H9 (cell line): ENCODE measurements at regions not wholly inside any gene's neighbourhood (a gene's known extent, or its start where the extent isn't known, plus 50 kb on each side); places are given as distances from the start of the nearest gene placed in this dataset.

Source experiments
- DNase-seq: peaks from one replicate; pipeline ENCODE4 v3.0.0-alpha.2; 2017
- H2AFZ ChIP-seq: one replicate; pipeline ENCODE4 v1.6.1; 2013; ENCODE audit warnings: mild to moderate bottlenecking, low read length, control low read depth, moderate library complexity
- H2AK5ac ChIP-seq: 2 replicates; pipeline ENCODE4 v1.6.1; 2013; ENCODE audit warnings: low read length, control low read depth, mixed read lengths; ENCODE audit not compliant: insufficient read length
- H2BK120ac ChIP-seq: one replicate; pipeline ENCODE4 v1.6.1; 2013; ENCODE audit warnings: low read depth, mild to moderate bottlenecking, low read length, control low read depth, inconsistent platforms; ENCODE audit not compliant: poor library complexity, severe bottlenecking
- H2BK12ac ChIP-seq: 2 replicates; pipeline ENCODE4 v1.6.1; 2013; ENCODE audit warnings: low read length, control low read depth, mixed read lengths, low read depth; ENCODE audit not compliant: insufficient read length
- H2BK15ac ChIP-seq: 2 replicates; pipeline ENCODE4 v1.6.1; 2013; ENCODE audit warnings: low read depth, low read length, control low read depth
- H2BK20ac ChIP-seq: one replicate; pipeline ENCODE4 v1.6.1; 2013; ENCODE audit warnings: low read depth, mild to moderate bottlenecking, low read length, control low read depth, inconsistent platforms; ENCODE audit not compliant: poor library complexity, severe bottlenecking
- H2BK5ac ChIP-seq: 2 replicates; pipeline ENCODE4 v1.6.1; 2013; ENCODE audit warnings: low read length, control low read depth, mixed read lengths; ENCODE audit not compliant: insufficient read length
- H3K14ac ChIP-seq: 2 replicates; pipeline ENCODE4 v1.6.1; 2013; ENCODE audit warnings: low read length, control low read depth; ENCODE audit not compliant: insufficient read depth
- H3K18ac ChIP-seq: 2 replicates; pipeline ENCODE4 v1.6.1; 2013; ENCODE audit warnings: low read depth, mild to moderate bottlenecking, mixed read lengths, low read length, control low read depth; ENCODE audit not compliant: insufficient read length
- H3K23ac ChIP-seq: 2 replicates; pipeline ENCODE4 v1.6.1; 2013; ENCODE audit warnings: low read length, control low read depth, mixed read lengths, low read depth; ENCODE audit not compliant: insufficient read length
- H3K23me2 ChIP-seq: 2 replicates; pipeline ENCODE4 v1.6.1; 2013; ENCODE audit warnings: low read depth, mild to moderate bottlenecking, mixed read lengths, low read length, control low read depth; ENCODE audit not compliant: insufficient read length, poor library complexity, severe bottlenecking
- H3K27ac ChIP-seq: 2 replicates; pipeline ENCODE4 v1.5.1; 2013; ENCODE audit warnings: low read length, control low read depth, mixed read lengths, low read depth; ENCODE audit not compliant: insufficient read length
- H3K27me3 ChIP-seq: 2 replicates; pipeline ENCODE4 v1.6.1; 2013; ENCODE audit warnings: low read length, control low read depth, inconsistent platforms; ENCODE audit not compliant: insufficient read depth
- H3K4ac ChIP-seq: 2 replicates; pipeline ENCODE4 v1.6.1; 2013; ENCODE audit warnings: low read depth, mild to moderate bottlenecking, control low read depth, inconsistent platforms, low read length, moderate library complexity
- H3K4me1 ChIP-seq: 2 replicates; pipeline ENCODE4 v1.6.1; 2013; ENCODE audit warnings: low read length, control low read depth, inconsistent platforms; ENCODE audit not compliant: insufficient read depth
- H3K4me2 ChIP-seq: 2 replicates; pipeline ENCODE4 v1.6.1; 2013; ENCODE audit warnings: low read length, control low read depth, mixed read lengths; ENCODE audit not compliant: insufficient read length, insufficient read depth
- H3K56ac ChIP-seq: 2 replicates; pipeline ENCODE4 v1.6.1; 2013; ENCODE audit warnings: low read depth, mild to moderate bottlenecking, mixed read lengths, low read length, control low read depth; ENCODE audit not compliant: insufficient read length
- H3K79me1 ChIP-seq: 2 replicates; pipeline ENCODE4 v1.6.1; 2013; ENCODE audit warnings: low read depth, mild to moderate bottlenecking, moderate library complexity, low read length, control low read depth, inconsistent platforms; ENCODE audit not compliant: insufficient read depth, poor library complexity, severe bottlenecking
- H3K79me2 ChIP-seq: 2 replicates; pipeline ENCODE4 v1.6.1; 2013; ENCODE audit warnings: low read length, control low read depth, inconsistent platforms; ENCODE audit not compliant: insufficient read depth
- H3K9ac ChIP-seq: 2 replicates; pipeline ENCODE4 v1.6.1; 2013; ENCODE audit warnings: low read length, control low read depth, mixed read lengths; ENCODE audit not compliant: insufficient read length; ENCODE audit errors: extremely low read depth
- H3K9me3 ChIP-seq: one replicate; pipeline ENCODE4 v1.6.1; 2013; ENCODE audit warnings: low read depth, low read length, inconsistent platforms; ENCODE audit not compliant: control insufficient read depth
- H3T11ph ChIP-seq: one replicate; pipeline ENCODE4 v1.6.1; 2013; ENCODE audit warnings: mild to moderate bottlenecking, low read length, control low read depth, inconsistent platforms
- H4K20me1 ChIP-seq: one replicate; pipeline ENCODE4 v1.6.1; 2013; ENCODE audit not compliant: control insufficient read depth, insufficient read length, insufficient read depth
- H4K5ac ChIP-seq: 2 replicates; pipeline ENCODE4 v1.6.1; 2013; ENCODE audit warnings: low read depth, mild to moderate bottlenecking, mixed read lengths, low read length, control low read depth; ENCODE audit not compliant: insufficient read length
- H4K8ac ChIP-seq: replicated peaks from 2 replicates; pipeline ENCODE4 v1.6.1; 2013; ENCODE audit warnings: low read length, control low read depth, mixed read lengths, low read depth; ENCODE audit not compliant: insufficient read length
- H4K91ac ChIP-seq: 2 replicates; pipeline ENCODE4 v1.6.1; 2013; ENCODE audit warnings: low read depth, mild to moderate bottlenecking, moderate library complexity, mixed read lengths, low read length, control low read depth; ENCODE audit not compliant: insufficient read length
- H3K27ac Mint-ChIP-seq, 3 experiments: 2 replicates in 2 of 3; 3 replicates in 1 of 3; pipeline ENCODE4 v1.8.0; 2020 to 2021; ENCODE audit warnings: mixed read lengths in 3 of 3, mild to moderate bottlenecking in 1 of 3, moderate library complexity in 1 of 3
- H3K27me3 Mint-ChIP-seq: 2 replicates; pipeline ENCODE4 v1.8.0; 2021; ENCODE audit warnings: low read depth, mild to moderate bottlenecking, moderate library complexity, mixed read lengths
- H3K36me3 Mint-ChIP-seq, 3 experiments: 2 replicates in 2 of 3; 3 replicates in 1 of 3; pipeline ENCODE4 v1.8.0; 2020 to 2021; ENCODE audit warnings: low read depth in 3 of 3, mixed read lengths in 3 of 3; ENCODE audit not compliant: insufficient read depth in 1 of 3
- H3K4me1 Mint-ChIP-seq, 2 experiments: 2 replicates each; pipeline ENCODE4 v1.8.0; 2020; ENCODE audit warnings: mixed read lengths in 2 of 2
- H3K4me3 Mint-ChIP-seq, 2 experiments: 2 replicates in 1 of 2; 3 replicates in 1 of 2; pipeline ENCODE4 v1.8.0; 2020 to 2021; ENCODE audit warnings: mild to moderate bottlenecking in 2 of 2, mixed read lengths in 2 of 2, moderate library complexity in 1 of 2
- H3K9me3 Mint-ChIP-seq, 2 experiments: 2 replicates in 1 of 2; 3 replicates in 1 of 2; pipeline ENCODE4 v1.8.0; 2020; ENCODE audit warnings: mild to moderate bottlenecking in 2 of 2, mixed read lengths in 2 of 2, moderate library complexity in 1 of 2
- CTCF ChIP-seq: fragments of 200-600 bp; sonication (generic); conservative IDR thresholded peaks from 3 replicates; pipeline ENCODE4 v1.8.0; 2021; ENCODE audit warnings: antibody characterized with exemption, mild to moderate bottlenecking
- WGBS: extraction: QIAGEN DNeasy Blood & Tissue Kit; methylation state at CpG from one replicate; pipeline ENCODE4 v1.1.7; 2013; ENCODE audit warnings: missing lambda C conversion rate, low lambda C conversion rate, mixed read lengths; ENCODE audit not compliant: insufficient read length; ENCODE audit errors: extremely low coverage; 5-methylcytosine and 5-hydroxymethylcytosine counted together

- H3K27ac Mint-ChIP-seq: no peak overlapping the region
- Histone ChIP-seq H2BK15ac (no peak overlapping the region), H3K9ac (no peak overlapping the region), H3K79me1 (no peaks in the 10 kb centered on the region), H3K27ac (no peak overlapping the region), H3K23me2 (no peaks in the 10 kb centered on the region), H2BK12ac (no peak overlapping the region), H3K27me3 (no peaks in the 10 kb centered on the region), H2BK120ac (no peak overlapping the region), H3K14ac (no peak overlapping the region), H4K20me1 (no peaks in the 10 kb centered on the region), H3K79me2 (no peaks in the 10 kb centered on the region), H3K9me3 (no peaks in the 10 kb centered on the region), H2AK5ac (no peak overlapping the region), H4K5ac (no peak overlapping the region), H2BK5ac (no peak overlapping the region), H2BK20ac (no peak overlapping the region), H3K4me1 (no peaks in the 10 kb centered on the region), H3K23ac (no peak overlapping the region), H3K4ac (no peak overlapping the region), H3K18ac (no peak overlapping the region), H3K4me2 (no peak overlapping the region), H3T11ph (no peak overlapping the region), H3K56ac (no peak overlapping the region), H2AFZ (no peak overlapping the region), H4K8ac (no peak overlapping the region), H4K91ac (no peak overlapping the region)
- no peaks in the 10 kb centered on the region for H3K4me1 Mint-ChIP-seq
- TF ChIP-seq CTCF: no peak
- peaks cover 0 to 11% (median 0%) of the 10 kb centered on the region in 3 experiments; a peak in 3 of 7 replicates for H3K36me3 Mint-ChIP-seq
- no peak for DNase-seq
- H3K4me3 Mint-ChIP-seq: no peak overlapping the region
- peaks cover 11 to 12% of the 10 kb centered on the region in 2 experiments for H3K9me3 Mint-ChIP-seq
- no CpG with 5 or more reads among the region's 2 CpGs for WGBS
- H3K27me3 Mint-ChIP-seq: peaks cover 4% of the 10 kb centered on the region
These were observed 120.7 kb upstream of the KCNG1 start for GRCh38 chr20:51143652-51144051.
